SHP77 (cell line): ENCODE measurements at regions not wholly inside any gene's neighbourhood (a gene's known extent, or its start where the extent isn't known, plus 50 kb on each side); places are given as distances from the start of the nearest gene placed in this dataset.

Experiments
- DNase-seq, 2 experiments: peaks; one replicate each; lab custom pipeline; 2025; lab: John Stamatoyannopoulos, UW

DNA sequence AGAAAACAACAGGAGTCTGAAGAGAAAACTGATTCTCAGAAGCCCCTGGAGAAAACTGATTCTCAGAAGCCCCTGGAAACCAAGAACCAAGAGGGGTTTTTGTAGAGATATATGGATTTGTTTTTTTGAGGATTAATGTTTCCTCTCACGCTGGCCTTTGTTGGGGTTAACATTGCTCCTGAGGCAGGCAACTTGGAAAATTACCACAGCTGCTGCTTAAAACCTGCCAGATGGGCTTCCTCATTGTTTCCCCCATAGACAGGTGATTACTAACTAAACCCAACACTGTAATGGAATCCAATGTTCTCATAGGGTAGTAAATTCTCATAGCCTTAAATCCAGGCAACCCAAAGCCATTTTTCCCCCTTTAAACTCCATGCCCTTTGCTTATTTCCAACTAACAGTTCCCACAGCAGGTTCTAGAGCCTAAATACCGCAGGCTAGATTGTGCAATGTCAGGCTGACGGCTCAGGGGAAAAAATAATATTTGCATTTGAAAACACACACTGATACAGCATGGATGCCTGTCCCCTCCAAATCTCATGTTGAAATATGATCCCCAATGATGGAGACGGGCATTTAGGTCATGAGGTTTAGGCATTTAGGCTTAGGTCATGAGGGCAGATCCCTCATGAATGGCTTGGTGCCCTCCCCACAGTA lies 272.3 kb upstream of the PKDCC start:
- DNase-seq, result no peak

DNA sequence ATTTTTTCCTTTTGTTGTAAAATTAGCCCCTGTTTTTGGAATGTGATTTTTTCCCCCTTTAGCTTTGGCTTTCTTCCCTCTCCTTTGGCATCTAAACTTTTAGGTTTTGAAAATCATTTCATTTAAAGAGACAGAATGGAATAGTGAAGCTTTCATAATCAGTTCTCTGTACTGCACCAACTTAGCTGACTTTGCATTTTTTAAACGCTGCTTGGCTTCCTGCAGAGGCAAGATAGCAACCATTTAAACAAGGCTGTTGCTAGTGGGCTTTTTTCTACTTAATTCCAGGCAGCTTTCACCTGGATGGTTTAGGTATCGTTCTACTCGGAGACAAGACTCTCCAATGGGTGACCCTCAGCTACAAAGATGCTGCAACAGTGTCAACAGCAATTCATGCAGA lies 267.9 kb upstream of the PKDCC start:
- DNase-seq, result no peak

DNA sequence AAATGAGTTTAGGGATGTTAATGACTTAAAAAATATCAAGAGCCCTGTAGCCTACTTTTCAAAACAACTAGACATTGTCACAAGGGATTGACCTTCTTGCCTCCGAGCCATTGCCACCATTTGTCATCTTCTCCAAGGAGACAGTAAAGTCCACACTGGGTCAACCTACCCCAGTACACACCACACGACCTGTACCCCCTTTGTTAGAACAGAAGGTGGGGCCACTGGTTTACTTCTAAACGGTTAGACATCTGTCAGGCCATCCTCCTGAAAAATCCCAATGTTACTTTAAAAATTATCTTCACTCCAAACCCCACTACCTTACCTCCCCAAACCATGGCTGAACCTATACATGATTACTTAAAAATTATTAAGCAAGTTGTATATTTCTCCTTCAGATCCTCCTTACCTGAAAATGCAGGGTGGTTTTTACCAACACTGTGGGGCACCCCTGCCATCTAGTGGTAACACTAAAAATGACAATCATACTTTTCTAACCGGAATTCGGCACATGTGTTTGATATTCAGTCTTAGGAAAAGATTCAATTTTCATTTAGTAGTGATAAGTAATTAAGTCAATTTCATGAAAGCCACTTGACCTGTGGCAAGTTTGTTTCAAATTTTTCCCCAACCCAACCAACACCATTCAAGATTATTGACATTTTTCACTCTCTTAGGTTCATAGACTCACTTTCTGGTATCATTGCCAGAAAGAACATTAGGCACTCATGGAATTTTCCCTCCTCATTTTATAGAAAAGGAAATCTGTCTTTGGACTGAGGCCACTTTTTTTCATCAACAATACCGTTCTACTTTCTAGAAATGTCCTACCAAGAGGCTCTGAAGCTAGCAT lies 265.3 kb upstream of the PKDCC start:
- peak in 1 of 2 experiments; percentile 8 for DNase-seq

DNA sequence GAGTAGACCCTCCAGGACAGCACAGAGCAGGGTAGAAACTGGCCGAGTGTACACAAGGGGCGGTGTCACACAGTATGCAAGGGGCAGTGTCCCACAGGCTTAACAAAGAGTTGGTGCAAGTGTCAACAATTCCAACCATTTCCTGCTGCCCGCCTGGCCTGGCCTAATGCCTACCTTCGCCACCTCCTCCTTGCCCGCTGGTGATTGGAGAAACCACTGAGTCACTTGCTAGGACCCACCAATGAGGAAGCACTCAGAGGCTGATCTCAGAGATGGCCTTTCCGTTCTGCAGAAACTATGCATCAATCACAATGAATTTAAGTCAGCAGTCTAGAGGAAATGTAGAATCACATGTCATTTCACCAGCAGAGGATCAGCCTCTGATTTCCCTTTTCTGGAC lies 263.3 kb upstream of the PKDCC start:
- DNase-seq, result no peak

DNA sequence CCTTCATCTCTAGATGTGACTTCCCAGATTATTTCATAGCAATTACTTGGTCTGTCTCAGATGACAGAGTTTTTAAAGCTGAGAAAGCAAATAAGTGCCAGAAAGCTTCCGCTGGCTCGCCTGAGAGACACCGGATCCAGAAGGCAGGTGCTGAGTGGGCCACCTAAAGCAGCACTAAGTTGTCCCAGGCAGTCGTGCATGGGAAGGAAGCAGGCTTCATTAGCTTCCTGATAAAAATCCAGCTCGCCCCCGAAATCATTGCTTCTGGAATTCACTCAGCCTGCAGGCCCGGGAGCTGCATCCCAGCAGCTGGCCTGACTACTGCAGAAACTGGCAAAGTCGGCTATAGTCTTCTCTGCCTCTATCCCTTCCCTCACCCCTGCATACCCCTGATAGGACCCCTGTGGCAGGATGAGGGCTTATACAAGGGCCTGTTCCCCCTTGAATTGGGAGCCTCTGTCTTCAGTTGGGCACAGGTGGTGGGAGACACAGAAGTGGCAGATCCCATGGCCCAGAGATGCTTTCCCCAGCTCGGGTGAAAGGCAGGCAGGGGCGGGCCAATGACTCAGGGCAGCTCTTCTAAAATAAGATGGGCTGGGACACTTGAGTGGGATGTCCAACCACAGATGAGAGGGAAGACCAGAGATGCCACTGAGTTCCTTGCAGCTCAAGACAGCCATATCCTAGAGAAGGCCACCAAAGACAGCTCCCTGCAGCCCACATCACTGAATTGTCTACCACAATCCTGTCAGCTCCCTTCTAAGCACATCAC lies 262.4 kb upstream of the PKDCC start:
- no peak for DNase-seq

DNA sequence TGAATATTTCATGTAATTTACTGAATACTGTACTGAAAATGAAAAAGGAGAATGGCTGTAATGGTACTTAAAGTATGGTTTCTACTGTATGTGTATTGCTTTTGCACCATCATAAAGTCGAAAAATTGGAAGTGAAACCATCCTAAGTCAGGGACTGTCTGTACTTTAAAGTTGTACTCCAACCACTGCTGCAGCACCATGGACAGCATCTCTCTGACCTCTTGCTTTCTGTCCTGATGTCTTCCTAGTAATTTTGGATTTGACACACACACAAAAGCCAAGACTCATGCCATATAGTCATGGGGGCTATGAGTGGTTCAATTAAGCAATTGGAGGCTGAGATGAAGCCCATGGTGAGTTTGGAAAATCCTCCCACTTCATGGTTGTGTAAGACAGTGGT lies 256.3 kb upstream of the PKDCC start:
- DNase-seq, result no peak

DNA sequence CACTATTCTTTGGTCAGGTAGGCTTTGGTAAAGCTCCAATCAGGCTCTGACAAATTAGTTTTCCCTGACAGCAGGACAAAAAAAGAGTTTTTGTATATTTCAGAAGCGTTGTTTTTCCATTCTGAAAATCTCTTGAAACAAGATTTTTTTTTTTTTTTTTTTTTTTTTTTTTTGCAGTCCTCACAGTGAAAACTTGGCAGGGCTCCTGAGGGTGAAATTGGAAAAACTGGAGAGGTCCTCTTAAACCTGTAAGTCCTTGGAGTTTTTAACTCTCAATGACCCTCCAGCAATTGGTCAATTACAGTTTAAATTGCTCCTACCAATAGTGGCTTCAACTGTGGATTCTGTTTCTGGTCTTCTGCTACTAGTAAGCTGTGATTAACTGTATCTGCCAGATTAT lies 244.5 kb upstream of the PKDCC start:
- DNase-seq, result no peak

DNA sequence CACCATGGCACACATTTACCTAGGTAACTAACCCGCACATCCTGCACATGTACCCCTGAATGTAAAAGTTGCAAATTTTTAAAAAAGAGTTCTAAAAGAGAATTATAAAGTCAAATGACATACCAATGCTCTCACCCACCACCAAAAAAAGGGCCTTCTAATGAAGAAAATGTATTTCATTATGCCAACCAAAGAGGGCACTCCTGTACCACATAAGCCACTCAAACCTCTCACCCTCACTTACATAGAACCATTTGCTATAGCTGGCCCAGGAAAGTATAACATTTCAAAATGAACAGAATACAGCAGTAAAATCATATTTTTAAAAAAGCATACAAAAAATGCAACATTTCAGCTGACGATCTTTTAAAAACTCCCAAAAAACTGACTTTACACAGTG lies 241.5 kb upstream of the PKDCC start:
- DNase-seq, result no peak

DNA sequence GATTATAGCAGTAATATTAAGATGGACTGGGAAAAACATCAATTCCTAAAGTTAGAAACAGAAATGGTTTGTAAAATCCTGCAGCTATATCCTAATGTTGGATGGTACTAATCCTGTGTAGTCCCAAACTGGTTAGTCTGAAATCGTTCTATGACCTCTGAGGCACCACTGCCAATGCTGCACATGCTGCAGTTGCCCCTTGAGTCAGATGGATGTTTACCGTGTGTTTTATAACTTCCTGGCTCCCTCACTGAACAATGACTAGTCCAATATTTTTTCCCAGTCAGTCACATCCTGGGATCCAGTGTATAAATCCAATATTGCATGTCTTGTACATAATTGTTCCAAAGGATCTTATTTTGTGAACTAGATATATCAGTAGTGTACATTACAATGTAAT lies 226.7 kb upstream of the PKDCC start:
- no peak for DNase-seq

DNA sequence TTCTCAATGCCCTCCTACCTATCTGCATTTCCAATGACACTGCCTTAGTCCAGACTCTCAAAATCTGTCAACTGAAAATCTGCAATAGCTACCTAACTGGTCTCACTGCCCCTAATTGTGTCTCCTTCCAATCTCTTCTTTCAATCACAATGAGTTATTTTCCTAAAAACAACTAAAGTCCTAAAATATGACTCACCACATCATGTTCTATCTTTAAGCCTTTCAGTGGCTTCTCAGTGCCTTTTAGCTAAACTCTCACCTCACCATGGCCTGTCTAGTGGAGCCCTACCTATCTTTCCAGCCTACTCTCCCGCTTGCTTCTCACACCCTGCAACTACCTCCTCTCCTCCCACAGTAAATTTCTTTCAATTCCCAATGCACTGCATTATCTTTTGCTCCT lies 220.9 kb upstream of the PKDCC start:
- no peak for DNase-seq

DNA sequence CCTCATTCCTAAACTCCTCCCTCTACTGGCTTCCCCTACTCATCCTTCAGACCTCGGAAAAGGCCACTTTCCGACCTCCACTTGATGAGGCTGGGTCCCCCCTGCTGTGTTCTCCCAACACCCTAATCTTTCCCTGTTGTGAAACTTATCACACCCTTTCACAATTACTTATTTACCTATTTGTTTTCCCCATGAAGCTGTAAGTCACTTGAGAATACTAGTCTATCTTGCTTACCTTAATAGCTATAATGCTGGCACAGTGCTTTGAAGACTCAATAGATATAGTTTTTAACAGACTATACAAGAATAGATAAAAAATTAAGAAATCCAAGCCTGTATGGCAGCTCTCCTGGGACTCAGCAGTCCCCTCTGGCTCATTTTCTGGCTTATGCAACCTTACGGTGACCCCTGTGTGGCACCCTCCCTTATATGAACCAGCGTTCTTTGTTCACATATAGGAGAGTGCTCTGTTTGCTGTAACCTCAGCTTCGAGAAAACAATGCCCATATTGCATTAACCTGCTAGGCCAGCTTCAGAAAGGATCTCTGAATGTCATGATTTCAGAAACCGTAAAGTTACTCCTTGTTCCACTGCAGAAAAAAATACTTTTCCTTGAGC lies 220.4 kb upstream of the PKDCC start:
- DNase-seq, result no peak

DNA sequence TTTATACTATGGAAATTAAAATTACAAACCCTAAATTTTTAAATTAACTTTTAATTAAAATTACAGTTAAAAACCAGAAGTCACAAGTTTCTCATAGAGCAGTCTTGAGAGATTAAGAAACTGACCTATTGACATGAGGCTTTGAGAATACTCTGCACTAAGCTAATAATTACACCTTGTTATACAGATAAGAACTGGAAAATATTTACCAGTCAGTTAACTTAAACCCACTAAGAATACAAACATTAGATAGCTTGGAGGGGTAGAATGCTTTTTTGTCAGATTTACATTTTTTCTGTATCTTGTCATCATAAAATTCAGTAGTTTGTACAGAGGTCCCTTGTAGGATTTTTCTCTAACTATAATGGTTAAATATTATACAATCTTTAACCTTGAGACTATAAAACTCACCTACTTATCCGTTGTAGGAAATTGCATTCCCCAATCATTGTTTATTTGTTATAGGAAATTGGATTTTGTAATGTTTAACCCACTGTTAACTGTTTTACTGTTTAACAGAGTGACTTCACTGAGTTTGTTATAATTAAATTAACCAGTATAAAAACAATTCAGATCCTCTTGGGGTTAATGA lies 219.7 kb upstream of the PKDCC start:
- DNase-seq, result no peak

DNA sequence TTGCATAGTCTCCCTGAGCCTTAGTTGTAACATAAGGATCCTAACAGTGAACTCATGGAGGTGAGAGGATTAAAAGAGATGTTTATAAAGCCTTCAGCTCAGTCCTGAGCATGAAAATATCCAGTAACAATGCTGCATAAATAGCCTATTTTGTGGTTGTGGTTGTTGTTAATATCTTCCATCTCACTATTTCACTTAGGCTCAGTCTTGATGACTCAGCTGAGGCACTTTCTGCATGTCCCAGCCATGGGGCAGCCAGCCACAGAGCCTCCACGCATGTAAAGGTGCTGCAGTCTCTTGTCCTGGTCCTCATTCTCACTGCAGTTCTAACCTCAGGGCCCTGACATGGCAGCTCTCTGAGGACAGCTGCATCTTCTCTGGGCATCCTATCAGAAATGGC lies 218.8 kb upstream of the PKDCC start:
- DNase-seq, result no peak

DNA sequence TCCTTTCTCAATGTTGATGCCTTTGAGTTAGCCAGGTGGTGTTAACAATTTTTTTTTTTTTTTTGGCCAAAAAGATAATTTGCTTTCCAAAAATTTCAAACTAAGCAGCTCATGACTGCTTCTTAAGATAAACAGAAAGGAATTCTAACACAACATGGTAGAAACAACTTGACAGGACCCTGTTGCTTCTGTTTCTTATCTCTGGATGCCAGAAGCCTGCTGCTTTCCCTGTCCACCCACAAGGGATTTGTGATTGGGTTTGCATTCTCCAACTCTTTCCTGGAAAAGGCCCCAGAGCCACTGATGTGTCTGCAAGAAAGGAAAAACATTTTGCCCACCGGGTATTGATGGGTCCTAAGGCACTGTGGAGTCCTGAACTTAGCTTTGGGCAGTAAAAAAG lies 217.2 kb upstream of the PKDCC start:
- DNase-seq, result no peak

DNA sequence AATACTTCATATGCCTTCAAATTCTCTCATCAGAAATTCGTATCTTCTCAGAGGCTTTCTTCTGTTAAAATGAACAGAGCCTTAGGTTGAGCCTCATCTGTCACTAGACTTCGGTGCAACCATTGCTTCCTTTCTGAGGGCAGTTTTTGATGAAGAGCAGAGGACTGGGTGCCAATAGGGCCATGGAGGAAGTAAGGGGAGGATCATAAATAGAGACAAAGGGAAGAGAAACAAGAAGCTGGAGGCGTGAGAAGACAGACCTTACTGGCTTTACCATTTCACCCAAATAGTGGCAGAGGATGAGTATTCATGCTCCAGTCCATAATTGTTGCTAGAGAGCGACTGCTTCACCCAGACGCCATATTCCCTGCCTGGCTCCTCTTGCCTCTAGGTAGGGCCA lies 215.6 kb upstream of the PKDCC start:
- no peak for DNase-seq

DNA sequence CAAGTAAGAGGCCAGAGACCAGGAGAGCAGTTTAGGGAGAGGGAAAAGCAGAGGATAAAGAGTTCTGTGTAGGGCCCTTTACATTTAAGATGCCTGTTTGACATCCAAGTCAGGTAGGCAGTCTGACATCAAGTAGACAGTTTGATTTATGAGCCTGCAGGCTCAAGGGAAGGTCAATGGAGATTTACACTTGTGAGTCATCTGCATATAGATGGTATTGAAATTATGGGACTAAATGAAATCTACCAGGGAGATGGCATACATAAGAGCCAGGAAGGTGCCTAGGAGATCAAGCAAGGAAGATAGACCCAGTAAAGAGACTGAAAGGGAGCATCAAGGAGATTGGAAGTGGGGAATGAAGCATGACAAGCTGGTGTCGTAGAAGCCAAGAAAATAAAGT lies 212.4 kb upstream of the PKDCC start:
- no peak for DNase-seq

DNA sequence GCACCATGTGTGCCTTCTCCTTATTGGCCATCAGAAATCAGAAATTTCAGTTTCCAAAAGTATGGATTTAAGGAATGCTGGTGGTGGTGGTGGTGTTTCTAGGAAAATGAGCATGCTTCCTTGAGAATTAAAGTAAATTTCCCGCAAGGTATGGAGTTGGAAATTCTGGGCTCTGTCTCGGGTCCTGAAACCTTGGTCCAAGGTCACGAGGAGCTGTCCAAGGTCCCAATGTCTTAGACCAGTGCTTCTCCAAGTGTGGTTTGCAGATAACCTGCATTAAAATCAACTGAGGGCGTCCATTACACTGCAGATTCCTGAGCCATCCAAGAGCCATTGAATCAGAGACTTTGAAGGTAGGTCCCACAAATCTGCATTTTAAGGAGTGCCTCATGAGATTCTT lies 210.9 kb upstream of the PKDCC start:
- no peak for DNase-seq

DNA sequence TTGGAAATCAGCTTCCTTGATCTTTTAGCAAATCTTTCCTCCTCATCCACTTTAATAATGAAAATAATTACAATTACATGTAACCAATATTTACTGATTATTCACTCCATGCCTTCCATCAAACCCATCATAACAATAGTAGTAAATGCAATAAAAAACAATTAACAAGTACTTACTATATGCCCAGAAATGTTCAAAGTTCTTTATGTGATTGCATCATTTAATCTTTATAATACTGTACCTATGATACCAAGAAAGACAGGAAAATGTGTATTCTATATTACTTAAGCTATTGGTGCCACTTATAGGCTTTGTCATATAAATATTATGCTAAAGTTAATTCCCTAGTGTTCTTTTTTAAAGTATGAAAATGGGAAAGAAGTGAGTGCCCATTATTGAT lies 210.2 kb upstream of the PKDCC start:
- no peak for DNase-seq

DNA sequence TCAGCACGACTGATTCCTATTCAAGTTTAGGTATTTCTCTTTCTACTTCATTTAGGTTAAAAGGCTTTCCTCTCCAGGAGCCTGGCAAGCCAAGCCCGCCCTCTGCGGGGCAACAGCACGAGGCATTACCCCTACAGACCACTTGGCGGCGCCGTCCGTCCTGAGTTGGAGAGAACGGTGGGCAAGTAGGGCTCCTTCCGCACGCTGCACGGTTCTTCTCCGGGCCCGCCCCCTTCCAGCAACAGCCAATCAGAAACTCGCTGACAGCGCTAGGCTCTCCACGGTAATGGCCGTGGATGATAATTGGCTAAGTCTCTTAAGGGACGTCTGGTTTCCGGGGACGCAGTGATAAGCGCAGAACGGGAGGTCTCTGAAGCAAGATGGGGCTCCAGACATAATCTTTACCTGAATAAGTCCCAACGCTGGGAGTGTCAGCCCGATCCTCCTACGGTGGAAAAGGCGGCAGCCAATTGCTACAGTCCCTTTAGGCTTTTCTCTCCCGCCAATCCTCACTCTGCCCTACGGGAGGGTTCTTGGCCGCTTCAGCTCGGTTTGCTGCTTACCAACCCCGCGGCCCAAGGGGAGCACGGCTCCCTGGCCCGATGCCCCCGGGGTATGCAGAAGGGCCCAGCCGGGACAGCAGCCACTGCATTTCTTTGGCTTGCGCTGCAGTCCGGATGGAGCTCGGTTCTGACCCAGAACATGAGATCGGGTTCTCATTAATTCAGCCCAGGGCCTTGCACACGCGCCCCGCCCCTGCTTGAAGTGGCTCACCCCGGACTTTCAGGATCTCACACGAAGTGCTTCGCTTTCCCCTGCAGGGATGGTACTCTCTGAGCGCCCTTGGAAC lies 206.9 kb upstream of the PKDCC start:
- DNase-seq, result peak; percentile 93

DNA sequence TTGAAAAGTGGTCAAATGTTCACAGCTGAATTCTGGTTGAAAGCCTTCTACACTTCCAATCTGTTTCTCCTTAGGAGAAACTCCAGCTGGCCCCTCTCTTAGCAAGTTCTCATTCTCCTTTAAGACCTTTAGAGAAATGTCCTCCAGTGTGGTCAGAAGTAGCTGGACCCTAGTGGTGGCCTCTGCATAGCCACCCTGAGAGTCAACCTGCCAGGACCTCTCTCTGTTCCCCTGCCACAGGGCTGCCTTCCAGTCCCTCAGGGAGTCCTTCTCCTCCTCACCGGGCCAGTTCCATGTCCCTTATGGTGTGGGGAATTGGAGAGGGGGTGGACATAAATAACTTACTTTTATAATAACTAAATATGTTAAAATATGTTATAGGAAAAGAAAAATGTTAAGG lies 200.9 kb upstream of the PKDCC start:
- no peak for DNase-seq

DNA sequence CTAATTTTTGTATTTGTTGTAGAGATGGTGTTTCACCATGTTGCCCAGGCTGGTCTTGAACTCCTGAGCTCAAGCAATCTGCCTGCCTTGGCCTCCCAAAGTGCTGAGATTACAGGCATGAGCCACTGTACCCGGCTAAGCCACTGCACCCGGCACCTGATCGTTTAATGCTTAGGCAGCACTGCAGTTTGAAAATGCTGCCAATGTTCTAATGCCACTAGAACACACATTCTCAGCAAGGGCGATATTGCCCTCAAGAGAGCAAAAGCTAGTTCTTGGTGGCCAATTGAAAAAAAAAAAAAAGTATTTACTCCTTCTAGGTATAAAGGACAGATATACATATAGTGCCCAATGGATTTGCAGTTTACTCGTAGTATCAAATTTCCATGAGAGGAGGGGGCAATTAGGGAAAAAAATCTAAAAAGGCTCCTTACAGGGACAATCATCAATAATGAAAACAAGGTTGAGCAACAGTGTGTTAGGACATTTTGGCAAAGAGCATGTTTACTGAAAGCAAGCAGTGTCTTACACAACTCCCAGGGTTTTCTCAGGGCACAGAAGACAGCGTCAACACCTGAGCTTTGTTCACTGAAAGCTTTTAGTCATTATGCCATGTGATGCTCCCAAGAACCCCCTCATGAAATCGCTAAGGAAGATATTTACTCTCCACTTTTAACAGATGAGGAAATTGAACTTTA lies 199.9 kb upstream of the PKDCC start:
- no peak for DNase-seq
